Neural cell (in vitro differentiated cells): ENCODE measurements at regions not wholly inside any gene's neighbourhood (a gene's known extent, or its start where the extent isn't known, plus 50 kb on each side); places are given as distances from the start of the nearest gene placed in this dataset.

Experiments used
- H2AFZ ChIP-seq: fragments of 200-600, 300-800 bp; sonication (generic), shearing (Covaris generic); 2 replicates; pipeline ENCODE4 v1.6.0; 2014; ENCODE audit warnings: low read depth, mild to moderate bottlenecking, antibody characterized with exemption, low read length, moderate library complexity
- H3F3A ChIP-seq: fragments of 200-600 bp; shearing (Covaris generic); 2 replicates; pipeline ENCODE4 v1.6.1; 2016; ENCODE audit warnings: mild to moderate bottlenecking, moderate library complexity, mixed read lengths, antibody characterized with exemption, low read length; ENCODE audit not compliant: insufficient read depth, poor library complexity, severe bottlenecking
- H3K27ac ChIP-seq: fragments of 200-600, 300-800 bp; sonication (generic), shearing (Covaris generic); 2 replicates; pipeline ENCODE4 v1.5.1; 2014; ENCODE audit warnings: mild to moderate bottlenecking, low read length, moderate library complexity
- H3K27me3 ChIP-seq: fragments of 300-800, 200-600 bp; sonication (generic), shearing (Covaris generic); 2 replicates; pipeline ENCODE4 v1.6.0; 2014; ENCODE audit warnings: mild to moderate bottlenecking, low read depth, low read length, moderate library complexity; ENCODE audit not compliant: insufficient read depth
- H3K36me3 ChIP-seq: fragments of 300-800, 200-600 bp; sonication (generic), shearing (Covaris generic); 2 replicates; pipeline ENCODE4 v1.5.1; 2014; ENCODE audit warnings: mild to moderate bottlenecking, antibody characterized with exemption, low read length, moderate library complexity; ENCODE audit not compliant: insufficient read depth
- H3K4me2 ChIP-seq: fragments of 300-800, 200-600 bp; sonication (generic), shearing (Covaris generic); 2 replicates; pipeline ENCODE4 v1.6.0; 2014; ENCODE audit warnings: mild to moderate bottlenecking, low read length
- H3K4me3 ChIP-seq: fragments of 300-800, 200-600 bp; sonication (generic), shearing (Covaris generic); 2 replicates; pipeline ENCODE4 v1.5.1; 2014; ENCODE audit warnings: mild to moderate bottlenecking, low read length, moderate library complexity
- H3K79me2 ChIP-seq: fragments of 200-600 bp; shearing (Covaris generic); replicated peaks from 2 replicates; pipeline ENCODE4 v1.6.0; 2014; ENCODE audit warnings: mild to moderate bottlenecking, low read length, moderate library complexity; ENCODE audit not compliant: insufficient read depth
- H3K9ac ChIP-seq: fragments of 300-800, 200-600 bp; sonication (generic), shearing (Covaris generic); 2 replicates; pipeline ENCODE4 v1.6.1; 2016; ENCODE audit warnings: mild to moderate bottlenecking, low read length, mixed read lengths
- H3K9me2 ChIP-seq: fragments of 200-600 bp; shearing (Covaris generic); 2 replicates; pipeline ENCODE4 v1.6.1; 2016; ENCODE audit warnings: mild to moderate bottlenecking, low read length, mixed read lengths; ENCODE audit not compliant: insufficient read depth
- H3K9me3 ChIP-seq: fragments of 200-600, 300-800 bp; sonication (generic), shearing (Covaris generic); 2 replicates; pipeline ENCODE4 v1.6.1; 2016; ENCODE audit warnings: mild to moderate bottlenecking, mixed run types, low read length, moderate library complexity, mixed read lengths
- H4K20me1 ChIP-seq: fragments of 200-600 bp; shearing (Covaris generic); 2 replicates; pipeline ENCODE4 v1.6.1; 2016; ENCODE audit warnings: mild to moderate bottlenecking, mixed run types; ENCODE audit not compliant: insufficient read depth
- CTCF ChIP-seq: fragments of 450-650 bp; IDR thresholded peaks from 2 replicates; pipeline ENCODE4 v1.5.1; 2014; ENCODE audit warnings: antibody characterized with exemption, mild to moderate bottlenecking, moderate library complexity; ENCODE audit not compliant: poor library complexity, severe bottlenecking
- EP300 ChIP-seq: fragments of 450-650 bp; conservative IDR thresholded peaks from 2 replicates; pipeline ENCODE4 v1.6.1; 2014; ENCODE audit warnings: antibody characterized with exemption, mild to moderate bottlenecking, moderate library complexity; ENCODE audit not compliant: poor library complexity, severe bottlenecking
- EZH2 ChIP-seq: fragments of 200-600, 300-800 bp; shearing (Covaris generic), sonication (generic); IDR thresholded peaks from 2 replicates; pipeline ENCODE4 v1.6.1; 2014; ENCODE audit warnings: antibody characterized with exemption, low read length, borderline replicate concordance, mild to moderate bottlenecking; ENCODE audit not compliant: insufficient read depth, poor library complexity, severe bottlenecking
- MXI1 ChIP-seq: fragments of 450-650 bp; conservative IDR thresholded peaks from 2 replicates; pipeline ENCODE4 v1.6.1; 2014; ENCODE audit warnings: antibody characterized with exemption, mild to moderate bottlenecking; ENCODE audit not compliant: poor library complexity, severe bottlenecking
- POLR2AphosphoS5 ChIP-seq: IDR thresholded peaks from 2 replicates; pipeline ENCODE4 v1.6.1; 2012
- RAD21 ChIP-seq: fragments of 450-650 bp; conservative IDR thresholded peaks from 2 replicates; pipeline ENCODE4 v1.6.1; 2014; ENCODE audit warnings: antibody characterized with exemption, mild to moderate bottlenecking, moderate library complexity
- REST ChIP-seq: IDR thresholded peaks from 2 replicates; pipeline ENCODE4 v1.6.1; 2012; ENCODE audit warnings: borderline replicate concordance
- SMC3 ChIP-seq: fragments of 450-650 bp; conservative IDR thresholded peaks from 2 replicates; pipeline ENCODE4 v1.6.1; 2014; ENCODE audit warnings: antibody characterized with exemption, mild to moderate bottlenecking, moderate library complexity; ENCODE audit not compliant: poor library complexity
- TAF1 ChIP-seq: IDR thresholded peaks from 2 replicates; pipeline ENCODE4 v1.6.1; 2012; ENCODE audit warnings: low read depth

GRCh38 chr17:36705874-36706731 is 104.7 kb downstream of the MRM1 start:
- Histone ChIP-seq H4K20me1 (no peaks in the 10 kb centered on the region), H3K27ac (no peak overlapping the region), H3K9me2 (no peaks in the 10 kb centered on the region)

GRCh38 chr17:36707904-36708303 is 106.5 kb downstream of the MRM1 start:
- H3K4me2 ChIP-seq = no peak overlapping the region
- no peaks in the 10 kb centered on the region for H3K79me2 ChIP-seq
- H3F3A ChIP-seq = no peaks in the 10 kb centered on the region
- TF ChIP-seq POLR2AphosphoS5 (no peak), EP300 (no peak), MXI1 (no peak), RAD21 (no peak), SMC3 (no peak), TAF1 (no peak), EZH2 (no peak), CTCF (no peak)

More at GRCh38 chr17:36705874-36706731, 104.7 kb downstream of the MRM1 start:
- Histone ChIP-seq H3K9ac (no peak overlapping the region), H3K4me2 (no peak overlapping the region), H3K36me3 (no peaks in the 10 kb centered on the region), H2AFZ (no peak overlapping the region), H3K9me3 (no peaks in the 10 kb centered on the region), H3F3A (no peaks in the 10 kb centered on the region), H3K79me2 (no peaks in the 10 kb centered on the region), H3K27me3 (peaks cover 53% of the 10 kb centered on the region), H3K4me3 (no peak overlapping the region)
- peak; percentile 69 for TF ChIP-seq SMC3
- TF ChIP-seq REST = no peak
- TF ChIP-seq RAD21 = peak; percentile 57
- TF ChIP-seq CTCF = peak; percentile 61

More at GRCh38 chr17:36707904-36708303, 106.5 kb downstream of the MRM1 start:
- Histone ChIP-seq H4K20me1 (no peaks in the 10 kb centered on the region), H3K9me3 (no peaks in the 10 kb centered on the region), H3K9me2 (no peaks in the 10 kb centered on the region), H2AFZ (no peak overlapping the region), H3K27ac (no peak overlapping the region), H3K27me3 (peaks cover 45% of the 10 kb centered on the region), H3K36me3 (no peaks in the 10 kb centered on the region), H3K4me3 (no peak overlapping the region), H3K9ac (no peak overlapping the region)
